Testis (tissue), 2 donors: ENCODE measurements at regions not wholly inside any gene's neighbourhood (a gene's known extent, or its start where the extent isn't known, plus 50 kb on each side); places are given as distances from the start of the nearest gene placed in this dataset.

ENCODE experiments used
- POLR2A ChIP-seq: fragments of 450-650 bp; IDR thresholded peaks from one replicate; pipeline ENCODE4 v1.6.1; 2017; ENCODE audit warnings: antibody characterized with exemption, mild to moderate bottlenecking, moderate library complexity
- TF ChIP-seq, protein P1 (sequence below), 3 experiments: fragments of 450-650 bp in 2 of 3; fragments of 200-600 bp in 1 of 3; sonication (generic) in 1 of 3; IDR thresholded peaks; one replicate each; pipeline ENCODE4 v1.5.1; 2016 to 2019; ENCODE audit warnings: antibody characterized with exemption in 3 of 3, mild to moderate bottlenecking in 2 of 3, moderate library complexity in 1 of 3

- TF ChIP-seq, protein P1, sequence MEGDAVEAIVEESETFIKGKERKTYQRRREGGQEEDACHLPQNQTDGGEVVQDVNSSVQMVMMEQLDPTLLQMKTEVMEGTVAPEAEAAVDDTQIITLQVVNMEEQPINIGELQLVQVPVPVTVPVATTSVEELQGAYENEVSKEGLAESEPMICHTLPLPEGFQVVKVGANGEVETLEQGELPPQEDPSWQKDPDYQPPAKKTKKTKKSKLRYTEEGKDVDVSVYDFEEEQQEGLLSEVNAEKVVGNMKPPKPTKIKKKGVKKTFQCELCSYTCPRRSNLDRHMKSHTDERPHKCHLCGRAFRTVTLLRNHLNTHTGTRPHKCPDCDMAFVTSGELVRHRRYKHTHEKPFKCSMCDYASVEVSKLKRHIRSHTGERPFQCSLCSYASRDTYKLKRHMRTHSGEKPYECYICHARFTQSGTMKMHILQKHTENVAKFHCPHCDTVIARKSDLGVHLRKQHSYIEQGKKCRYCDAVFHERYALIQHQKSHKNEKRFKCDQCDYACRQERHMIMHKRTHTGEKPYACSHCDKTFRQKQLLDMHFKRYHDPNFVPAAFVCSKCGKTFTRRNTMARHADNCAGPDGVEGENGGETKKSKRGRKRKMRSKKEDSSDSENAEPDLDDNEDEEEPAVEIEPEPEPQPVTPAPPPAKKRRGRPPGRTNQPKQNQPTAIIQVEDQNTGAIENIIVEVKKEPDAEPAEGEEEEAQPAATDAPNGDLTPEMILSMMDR (IDR thresholded peaks at IDR 0.05): no peak
- TF ChIP-seq POLR2A: no peak
Measured at GRCh38 chr6:153207006-153207405, 75.9 kb upstream of the RGS17 start.
